Coronary artery (tissue), 2 donors: ENCODE measurements at regions not wholly inside any gene's neighbourhood (a gene's known extent, or its start where the extent isn't known, plus 50 kb on each side); places are given as distances from the start of the nearest gene placed in this dataset.
"Not testable (repeated sequence)": the region's sequence is repeated elsewhere in the genome, so short reads cannot be mapped to it uniquely, and the experiment has no call there.

Source experiments
- DNase-seq: peaks from one replicate; pipeline ENCODE4 v3.0.0-alpha.2; 2017; ENCODE audit warnings: low spot score
- H3K27ac ChIP-seq, 2 donors: fragments of 200-600 bp; sonication (generic); one replicate each; pipeline ENCODE4 v1.5.1; 2016 to 2019
- H3K4me3 ChIP-seq: fragments of 200-600 bp; sonication (generic); 2 replicates; pipeline ENCODE4 v1.5.1; 2016; ENCODE audit warnings: mild to moderate bottlenecking, moderate library complexity
- TF ChIP-seq, protein P1 (sequence below): fragments of 200-600 bp; sonication (generic); IDR thresholded peaks from one replicate; pipeline ENCODE4 v1.5.1; 2019; ENCODE audit warnings: antibody characterized with exemption

DNA sequence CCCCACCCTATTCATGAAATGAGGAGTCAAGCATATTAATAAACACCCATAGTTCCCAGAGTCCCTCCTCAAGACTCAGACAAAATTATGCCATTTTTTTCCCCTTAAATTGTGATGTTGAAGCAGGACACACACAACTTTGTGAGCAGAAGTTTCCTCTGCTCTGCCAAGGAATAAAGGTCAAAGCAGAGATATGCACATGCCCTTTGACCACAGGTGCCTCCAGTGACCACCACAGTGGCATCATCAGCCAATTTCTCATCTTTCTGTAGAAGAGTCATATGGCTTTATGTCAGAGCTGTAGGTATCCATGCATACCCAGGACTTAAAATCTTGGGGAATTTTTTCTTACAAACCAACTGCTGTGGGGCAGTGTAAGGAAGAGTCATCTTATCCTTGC lies 304.4 kb upstream of the GADL1 start:
- Histone ChIP-seq H3K4me3 (no peak overlapping the region), H3K27ac (no peak overlapping the region)
- TF ChIP-seq, protein P1, sequence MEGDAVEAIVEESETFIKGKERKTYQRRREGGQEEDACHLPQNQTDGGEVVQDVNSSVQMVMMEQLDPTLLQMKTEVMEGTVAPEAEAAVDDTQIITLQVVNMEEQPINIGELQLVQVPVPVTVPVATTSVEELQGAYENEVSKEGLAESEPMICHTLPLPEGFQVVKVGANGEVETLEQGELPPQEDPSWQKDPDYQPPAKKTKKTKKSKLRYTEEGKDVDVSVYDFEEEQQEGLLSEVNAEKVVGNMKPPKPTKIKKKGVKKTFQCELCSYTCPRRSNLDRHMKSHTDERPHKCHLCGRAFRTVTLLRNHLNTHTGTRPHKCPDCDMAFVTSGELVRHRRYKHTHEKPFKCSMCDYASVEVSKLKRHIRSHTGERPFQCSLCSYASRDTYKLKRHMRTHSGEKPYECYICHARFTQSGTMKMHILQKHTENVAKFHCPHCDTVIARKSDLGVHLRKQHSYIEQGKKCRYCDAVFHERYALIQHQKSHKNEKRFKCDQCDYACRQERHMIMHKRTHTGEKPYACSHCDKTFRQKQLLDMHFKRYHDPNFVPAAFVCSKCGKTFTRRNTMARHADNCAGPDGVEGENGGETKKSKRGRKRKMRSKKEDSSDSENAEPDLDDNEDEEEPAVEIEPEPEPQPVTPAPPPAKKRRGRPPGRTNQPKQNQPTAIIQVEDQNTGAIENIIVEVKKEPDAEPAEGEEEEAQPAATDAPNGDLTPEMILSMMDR: no peak
- DNase-seq: no peak

DNA sequence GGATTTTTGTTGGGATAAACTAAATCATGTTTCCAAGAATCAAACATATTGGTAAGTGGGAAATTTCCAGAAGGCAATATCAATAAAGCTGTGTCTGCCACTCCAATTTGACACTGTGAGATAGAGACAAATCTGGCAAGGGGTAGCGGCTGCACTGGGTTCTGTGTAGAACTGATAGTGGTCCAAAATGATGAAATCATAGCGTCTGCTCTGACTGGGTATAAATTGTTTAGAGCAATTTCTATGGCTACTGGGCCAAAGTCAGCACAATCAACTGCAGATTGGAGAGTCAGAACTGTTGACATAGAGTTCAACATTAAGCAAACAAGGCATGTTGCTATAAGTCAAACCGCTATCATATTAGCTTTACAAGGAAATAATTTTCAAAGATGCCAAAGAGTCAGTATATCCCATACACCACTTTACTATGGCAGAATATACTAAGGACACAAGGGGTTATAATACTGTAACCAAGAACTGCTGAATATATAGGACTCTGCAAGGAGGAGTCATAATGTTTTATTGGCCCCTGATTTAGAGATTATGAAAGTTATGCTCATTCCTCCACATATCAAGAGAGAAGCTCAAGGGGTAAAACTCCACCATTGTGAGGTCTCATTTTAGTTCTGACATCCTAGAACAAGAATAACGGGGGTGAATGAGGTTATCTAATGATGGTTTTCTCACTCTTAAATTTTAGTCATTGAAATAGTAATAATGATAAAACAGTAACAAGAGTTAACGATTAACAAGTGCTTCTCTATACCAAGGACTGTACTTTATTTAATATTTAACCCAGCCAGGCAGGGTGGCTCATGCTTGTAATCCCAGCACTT lies 309.7 kb upstream of the GADL1 start:
- DNase-seq: no peak
- H3K4me3 ChIP-seq: no peak overlapping the region
- TF ChIP-seq, protein P1: no peak
- H3K27ac ChIP-seq: no peak overlapping the region

DNA sequence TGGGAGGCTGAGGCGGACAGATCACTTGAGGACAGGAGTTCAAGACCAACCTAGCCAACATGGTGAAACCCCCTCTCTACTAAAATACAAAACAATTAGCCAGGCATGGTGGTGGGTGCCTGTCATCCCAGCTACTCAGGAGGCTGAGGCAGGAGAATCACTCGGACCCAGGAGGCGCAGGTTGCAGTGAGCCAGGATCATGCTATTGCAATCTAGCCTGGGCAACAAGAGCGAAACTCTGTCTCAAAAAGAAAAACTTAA lies 310.3 kb upstream of the GADL1 start:
- not testable (repeated sequence) for H3K4me3 ChIP-seq, H3K27ac ChIP-seq, DNase-seq

DNA sequence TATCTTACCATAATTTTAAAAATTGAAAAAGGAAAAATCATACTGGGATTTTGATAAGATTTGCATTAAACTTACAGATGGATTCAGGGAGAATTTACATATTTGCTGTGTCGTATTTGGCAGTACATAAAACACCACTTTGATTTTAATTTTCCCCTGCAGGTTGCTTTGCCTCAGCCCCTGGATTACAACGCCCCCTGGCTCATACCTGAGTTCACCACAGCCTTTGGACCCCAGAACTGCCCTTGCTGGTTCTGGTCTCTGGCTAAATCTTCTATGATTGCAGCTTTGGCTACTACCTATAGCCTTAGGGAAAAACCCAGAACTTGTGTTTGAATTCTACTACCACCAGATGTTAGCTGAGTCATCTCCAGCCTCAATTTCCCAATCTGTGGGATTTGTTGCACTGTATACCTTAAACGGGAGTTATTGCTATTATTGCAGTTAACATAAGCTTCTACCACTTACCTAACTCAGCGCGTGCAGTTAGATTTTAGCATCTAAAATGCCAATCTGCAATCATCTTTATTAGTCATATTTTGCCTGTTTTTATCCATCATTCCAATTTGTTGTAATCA lies 315.7 kb upstream of the GADL1 start:
- Histone ChIP-seq H3K27ac (no peak overlapping the region), H3K4me3 (no peak overlapping the region)
- no peak for DNase-seq
- TF ChIP-seq, protein P1: no peak

DNA sequence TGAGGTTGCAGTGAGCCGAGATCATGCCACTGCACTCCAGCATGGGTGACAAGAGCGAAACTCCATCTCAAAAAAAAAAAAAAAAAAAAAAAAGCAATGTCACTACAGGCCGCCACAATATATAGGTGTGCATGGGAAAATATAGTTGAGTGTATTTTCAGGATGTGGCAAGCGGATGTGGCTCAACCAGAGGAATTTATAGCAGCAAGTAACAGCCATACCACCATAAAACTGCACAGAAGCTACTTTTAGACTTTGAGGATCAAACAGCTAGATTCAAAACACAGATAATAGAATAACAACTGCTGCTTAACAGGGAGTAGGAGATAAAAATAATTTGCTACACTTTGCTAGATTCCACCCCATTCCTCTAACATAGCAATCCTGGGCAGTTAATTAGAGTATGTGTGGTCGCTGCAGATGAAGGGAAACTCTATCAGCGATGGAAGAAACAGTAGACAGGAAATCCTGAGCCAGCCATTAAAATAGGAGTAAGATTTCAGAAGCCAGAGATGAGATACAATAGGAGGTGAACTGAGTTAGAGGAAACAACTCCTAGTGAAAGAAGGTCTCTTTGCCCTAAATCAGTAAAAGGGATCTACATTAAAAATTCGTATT lies 318.7 kb upstream of the STT3B start:
- Histone ChIP-seq H3K4me3 (no peak overlapping the region), H3K27ac (no peak overlapping the region)
- TF ChIP-seq, protein P1: no peak
- no peak for DNase-seq

DNA sequence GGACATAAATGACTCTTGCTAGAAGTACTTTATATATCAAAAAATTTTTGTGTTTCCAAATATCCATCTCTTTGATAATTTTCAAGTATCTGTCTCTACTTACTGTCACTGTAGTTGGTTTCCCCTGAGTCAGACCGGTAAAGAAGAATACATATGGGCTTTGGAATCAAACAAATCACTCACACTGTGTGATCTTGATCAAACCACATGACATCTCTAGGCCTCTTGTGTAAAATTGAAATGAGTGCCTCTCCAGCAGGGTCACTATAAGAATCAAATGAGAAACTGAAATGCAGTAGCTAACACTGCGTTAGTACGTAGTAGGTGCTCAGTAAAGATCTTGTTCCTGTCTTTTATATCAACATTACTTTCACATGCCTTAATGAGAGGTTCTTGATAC lies 314.6 kb upstream of the STT3B start:
- Histone ChIP-seq H3K27ac (no peak overlapping the region), H3K4me3 (no peak overlapping the region)
- TF ChIP-seq, protein P1: no peak
- no peak for DNase-seq

DNA sequence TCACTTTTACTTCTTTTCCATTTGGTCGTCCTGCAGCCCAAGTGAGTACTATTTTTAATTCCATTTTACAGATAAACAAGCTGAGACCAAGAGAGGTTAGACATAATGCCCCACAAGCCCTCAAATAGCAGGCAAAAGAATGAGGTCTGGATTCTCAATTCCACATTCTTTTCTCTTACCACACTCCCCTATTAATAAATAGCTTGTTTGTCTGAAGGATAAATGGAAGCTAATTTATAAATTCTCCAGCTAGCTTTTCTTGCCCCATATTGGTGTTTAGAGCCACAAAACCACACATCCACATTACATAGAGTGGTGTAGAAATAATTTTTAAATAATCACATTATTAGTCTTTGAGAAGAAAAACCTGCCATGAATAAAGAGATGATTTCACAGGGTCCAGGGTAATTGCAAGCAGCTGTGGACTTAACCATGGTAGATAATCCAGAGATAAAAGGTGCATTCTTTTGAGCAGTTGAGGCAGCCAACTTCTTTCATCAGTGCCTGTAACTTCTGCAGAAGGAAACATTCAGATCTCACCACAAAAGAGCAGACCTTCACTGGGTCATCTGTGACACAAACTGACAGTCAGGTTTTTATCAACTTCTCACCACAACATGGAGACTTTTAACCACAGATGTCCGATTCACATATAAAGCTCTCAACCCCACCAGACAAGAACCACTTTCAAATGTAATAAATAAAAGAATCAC lies 313.4 kb upstream of the STT3B start:
- H3K27ac ChIP-seq: no peak overlapping the region
- no peak overlapping the region for H3K4me3 ChIP-seq
- no peak for DNase-seq
- TF ChIP-seq, protein P1: no peak
